IgD-negative memory B cell (primary cell): ENCODE measurements at regions not wholly inside any gene's neighbourhood (a gene's known extent, or its start where the extent isn't known, plus 50 kb on each side); places are given as distances from the start of the nearest gene placed in this dataset.

ENCODE experiments used
- H3K27ac Mint-ChIP-seq, 3 donors: one replicate each; pipeline ENCODE4 v1.8.0; 2020 to 2022; ENCODE audit warnings: mild to moderate bottlenecking in 3 of 3, mixed read lengths in 3 of 3, moderate library complexity in 1 of 3
- H3K27me3 Mint-ChIP-seq: one replicate; pipeline ENCODE4 v1.8.0; 2021; ENCODE audit warnings: mixed read lengths
- H3K36me3 Mint-ChIP-seq: one replicate; pipeline ENCODE4 v1.8.0; 2020; ENCODE audit warnings: mild to moderate bottlenecking, mixed read lengths
- H3K4me1 Mint-ChIP-seq, 3 donors: one replicate each; pipeline ENCODE4 v1.8.0; 2020 to 2022; ENCODE audit warnings: mixed read lengths in 3 of 3, mild to moderate bottlenecking in 1 of 3
- H3K4me3 Mint-ChIP-seq, 4 donors: one replicate each; pipeline ENCODE4 v1.8.0; 2020 to 2022; ENCODE audit warnings: mild to moderate bottlenecking in 4 of 4, mixed read lengths in 4 of 4, moderate library complexity in 3 of 4
- H3K9me3 Mint-ChIP-seq, 3 donors: one replicate each; pipeline ENCODE4 v1.8.0; 2020 to 2021; ENCODE audit warnings: mixed read lengths in 3 of 3, mild to moderate bottlenecking in 1 of 3

DNA sequence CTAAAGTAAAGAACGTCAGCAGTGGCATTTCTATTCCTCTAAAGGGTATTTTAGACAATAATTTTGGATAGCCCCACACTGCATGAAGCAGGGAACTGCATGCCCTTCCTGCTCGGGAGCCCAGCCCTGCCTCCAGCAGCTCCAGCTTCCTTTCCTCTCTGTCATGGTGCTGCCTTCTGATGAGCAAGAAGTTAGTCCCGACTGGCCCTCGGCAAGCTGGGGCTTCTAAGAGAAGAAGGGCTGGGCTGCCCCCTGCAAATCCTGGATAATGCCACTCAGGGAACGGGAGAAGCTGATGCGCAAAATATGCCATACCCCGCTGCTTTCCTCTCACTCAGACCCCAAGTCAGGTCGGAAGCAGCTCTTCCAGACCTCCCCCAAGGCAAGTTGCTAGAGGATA, 296.4 kb downstream of the ETS1 start:
- Mint-ChIP-seq H3K27ac (peak overlapping the region; percentile 99 to 100 (median 99)), H3K4me1 (peaks cover 49 to 75% (median 70%) of the 10 kb centered on the region in 3 donors), H3K4me3 (peak overlapping the region; percentile 82 to 98 (median 94)), H3K27me3 (peaks cover 1% of the 10 kb centered on the region), H3K36me3 (no peaks in the 10 kb centered on the region), H3K9me3 (no peaks in the 10 kb centered on the region)

DNA sequence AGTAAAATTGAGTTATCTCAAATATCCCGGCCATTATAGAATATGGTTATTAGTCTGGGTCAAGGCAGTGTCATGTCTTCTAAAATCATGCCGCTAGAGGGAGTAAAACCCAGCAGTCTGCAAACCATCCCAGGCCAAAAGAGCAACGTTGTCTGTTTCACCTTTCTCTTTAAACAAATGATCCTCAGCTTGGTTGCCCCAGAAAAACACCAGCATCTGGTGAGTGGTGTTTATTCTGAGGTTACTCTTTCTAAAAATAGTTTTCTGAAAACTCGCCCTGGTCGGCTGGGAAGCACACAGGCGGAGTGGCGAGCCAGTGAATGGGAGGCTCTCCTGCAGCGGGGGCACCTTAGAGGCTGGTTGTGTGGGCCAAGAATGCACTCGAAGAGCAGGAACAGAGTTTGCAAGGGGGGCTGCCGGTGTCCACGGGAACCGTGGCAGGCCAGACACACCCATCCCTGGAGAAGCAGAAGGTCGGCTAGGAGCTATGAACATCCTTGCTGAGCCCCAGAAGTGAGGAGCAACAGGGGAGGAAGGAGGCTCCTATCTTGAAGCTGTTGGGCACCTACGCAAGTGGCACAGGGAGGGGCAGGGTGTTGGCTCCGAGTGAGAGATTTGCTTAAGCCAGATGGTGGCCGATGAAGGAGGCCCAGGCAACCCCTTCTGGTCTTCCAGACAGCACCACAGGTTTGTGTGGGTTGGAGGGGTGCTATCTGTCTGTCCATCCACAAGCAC, 297.1 kb downstream of the ETS1 start:
- Mint-ChIP-seq H3K4me3 (peak overlapping the region; percentile 82 to 98 (median 94)), H3K36me3 (peaks cover under 1% of the 10 kb centered on the region), H3K27ac (peak overlapping the region; percentile 99 to 100 (median 99)), H3K9me3 (no peaks in the 10 kb centered on the region), H3K27me3 (peaks cover 1% of the 10 kb centered on the region), H3K4me1 (peaks cover 50 to 77% (median 72%) of the 10 kb centered on the region in 3 donors)

GRCh38 chr11:128289048-128289447, 298.3 kb downstream of the ETS1 start:
- Mint-ChIP-seq H3K9me3 (no peaks in the 10 kb centered on the region), H3K36me3 (peaks cover 2% of the 10 kb centered on the region), H3K27me3 (peaks cover 1% of the 10 kb centered on the region), H3K27ac (peak overlapping the region; percentile 99 to 100 (median 99)), H3K4me1 (peaks cover 52 to 73% (median 71%) of the 10 kb centered on the region in 3 donors), H3K4me3 (peak overlapping the region in 3 of 4 donors; percentile 4 to 75 (median 53))

GRCh38 chr11:128288368-128288767, 299.0 kb downstream of the ETS1 start:
- Mint-ChIP-seq H3K36me3 (peaks cover 2% of the 10 kb centered on the region), H3K27ac (peak overlapping the region in 2 of 3 donors; percentile 99 to 100), H3K9me3 (no peaks in the 10 kb centered on the region), H3K4me3 (peak overlapping the region in 1 of 4 donors; percentile 53), H3K4me1 (peaks cover 52 to 75% (median 68%) of the 10 kb centered on the region in 3 donors), H3K27me3 (no peaks in the 10 kb centered on the region)

GRCh38 chr11:128285321-128285720, 302.0 kb downstream of the ETS1 start:
- Mint-ChIP-seq H3K27ac (peak overlapping the region in 2 of 3 donors; percentile 45 to 72), H3K9me3 (peaks cover 0 to 2% (median 0%) of the 10 kb centered on the region in 3 donors)

GRCh38 chr11:128284634-128285033, 302.7 kb downstream of the ETS1 start:
- Mint-ChIP-seq H3K27me3 (no peaks in the 10 kb centered on the region), H3K4me3 (peak overlapping the region in 3 of 4 donors; percentile 29 to 76 (median 71)), H3K27ac (peak overlapping the region; percentile 13 to 72 (median 45)), H3K36me3 (peaks cover 2% of the 10 kb centered on the region), H3K9me3 (peaks cover 0 to 2% (median 0%) of the 10 kb centered on the region in 3 donors), H3K4me1 (peaks cover 30 to 51% (median 40%) of the 10 kb centered on the region in 3 donors)

More at GRCh38 chr11:128285321-128285720, 302.0 kb downstream of the ETS1 start:
- H3K27me3 Mint-ChIP-seq = no peaks in the 10 kb centered on the region
- H3K4me3 Mint-ChIP-seq = peak overlapping the region in 2 of 4 donors; percentile 71 to 76
- H3K36me3 Mint-ChIP-seq = peaks cover 2% of the 10 kb centered on the region
- peaks cover 32 to 51% (median 42%) of the 10 kb centered on the region in 3 donors for H3K4me1 Mint-ChIP-seq

DNA sequence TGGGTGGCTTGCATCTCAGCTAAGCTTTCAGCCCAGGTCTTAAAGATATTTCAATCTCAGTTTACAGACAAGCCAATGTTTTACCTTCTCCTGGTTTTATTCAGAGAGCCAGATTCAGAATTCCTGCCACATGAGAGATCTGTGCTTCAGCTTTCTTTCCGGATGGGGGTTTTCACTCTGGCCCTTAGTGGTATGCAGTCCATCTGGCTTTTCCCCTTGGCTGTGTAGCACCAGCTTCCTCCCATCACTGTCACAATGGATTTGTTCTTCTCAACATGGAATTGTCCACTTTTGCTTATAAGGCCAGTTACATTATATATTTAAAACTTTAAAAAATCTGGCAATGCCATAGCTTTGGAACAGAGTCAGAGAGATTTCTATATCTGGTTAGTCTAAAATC, 303.9 kb downstream of the ETS1 start:
- Mint-ChIP-seq H3K27me3 (no peaks in the 10 kb centered on the region), H3K36me3 (peaks cover 2% of the 10 kb centered on the region), H3K9me3 (peaks cover 0 to 2% (median 0%) of the 10 kb centered on the region in 3 donors), H3K4me3 (no peak overlapping the region), H3K27ac (peak overlapping the region in 1 of 3 donors; percentile 0), H3K4me1 (peaks cover 24 to 53% (median 31%) of the 10 kb centered on the region in 3 donors)

DNA sequence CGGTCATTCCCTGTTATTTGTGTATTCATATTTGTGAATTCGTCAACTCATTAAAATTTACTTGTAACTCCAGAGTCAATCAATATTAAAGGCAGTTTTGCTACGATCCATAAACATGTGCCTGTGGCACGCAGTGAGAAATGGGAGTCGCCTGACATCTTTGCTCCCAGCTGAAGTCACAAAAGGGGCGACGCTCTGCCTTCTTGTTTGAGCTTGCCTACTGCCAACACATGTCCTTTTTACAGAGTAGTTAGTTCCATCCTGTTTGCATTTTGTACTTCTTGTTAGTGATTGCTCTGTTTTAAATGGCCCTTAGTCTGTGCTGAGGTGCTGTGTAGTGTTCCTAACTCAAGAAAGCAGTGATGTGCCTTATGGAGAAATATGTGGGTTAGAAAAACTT, 305.3 kb downstream of the ETS1 start:
- Mint-ChIP-seq H3K4me3 (no peak overlapping the region), H3K4me1 (peaks cover 29 to 50% (median 31%) of the 10 kb centered on the region in 3 donors), H3K36me3 (peaks cover 2% of the 10 kb centered on the region), H3K9me3 (peaks cover 0 to 2% (median 0%) of the 10 kb centered on the region in 3 donors), H3K27me3 (no peaks in the 10 kb centered on the region), H3K27ac (no peak overlapping the region)

DNA sequence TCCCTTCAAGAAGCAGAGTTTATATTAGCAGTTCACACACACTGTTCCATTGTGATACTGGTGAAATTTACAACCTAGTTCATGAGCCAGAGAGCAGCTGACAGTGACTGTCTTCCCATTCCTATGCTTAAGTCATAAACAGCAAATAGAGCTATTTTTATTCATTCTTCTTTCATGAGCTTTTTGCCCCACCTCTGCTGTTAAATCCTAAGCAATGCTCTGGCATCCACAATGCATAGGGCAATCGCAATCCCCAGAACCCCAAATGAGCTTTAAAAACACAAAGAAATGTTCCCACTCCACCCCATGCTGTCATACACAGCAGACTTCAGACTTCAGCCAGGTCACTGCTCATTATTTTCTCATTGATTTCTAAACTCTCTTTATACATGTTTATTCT, 307.5 kb downstream of the ETS1 start:
- H3K27me3 Mint-ChIP-seq = no peaks in the 10 kb centered on the region
- peaks cover 2% of the 10 kb centered on the region for H3K36me3 Mint-ChIP-seq
- H3K4me3 Mint-ChIP-seq = peak overlapping the region in 1 of 4 donors; percentile 81
- H3K27ac Mint-ChIP-seq = peak overlapping the region in 2 of 3 donors; percentile 3 to 94
- H3K4me1 Mint-ChIP-seq = peaks cover 20 to 35% (median 23%) of the 10 kb centered on the region in 3 donors
- H3K9me3 Mint-ChIP-seq = peaks cover 0 to 2% (median 0%) of the 10 kb centered on the region in 3 donors

DNA sequence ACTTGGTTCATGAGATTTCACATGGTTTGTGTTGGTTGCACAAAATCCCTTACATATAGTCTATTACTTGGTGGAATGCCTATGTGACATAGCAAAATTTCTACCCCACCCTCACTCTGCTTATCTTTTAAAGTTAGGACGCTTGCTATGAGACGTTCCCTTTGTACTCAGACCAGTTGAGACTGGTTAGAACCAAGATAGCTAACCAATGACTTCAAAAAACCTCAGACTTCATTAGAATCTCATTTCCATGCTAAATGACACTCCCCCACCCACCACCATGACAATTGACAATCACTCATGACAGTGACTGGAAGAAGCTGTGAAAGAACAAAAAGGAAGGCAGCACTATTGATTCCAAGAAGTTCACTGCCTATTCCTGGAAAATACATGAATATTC, 313.6 kb downstream of the ETS1 start:
- Mint-ChIP-seq H3K27me3 (no peaks in the 10 kb centered on the region), H3K4me3 (peak overlapping the region in 3 of 4 donors; percentile 7 to 86 (median 49)), H3K27ac (peak overlapping the region; percentile 98)

GRCh38 chr11:128271401-128271800, 316.0 kb downstream of the ETS1 start:
- Mint-ChIP-seq H3K4me3 (peak overlapping the region; percentile 54 to 86 (median 72)), H3K4me1 (peaks cover 47 to 54% (median 49%) of the 10 kb centered on the region in 3 donors), H3K9me3 (no peaks in the 10 kb centered on the region), H3K36me3 (no peaks in the 10 kb centered on the region), H3K27ac (peak overlapping the region; percentile 98), H3K27me3 (no peaks in the 10 kb centered on the region)

More for the DNA sequence above, 313.6 kb downstream of the ETS1 start:
- Mint-ChIP-seq H3K36me3 (peaks cover 2% of the 10 kb centered on the region), H3K9me3 (no peaks in the 10 kb centered on the region), H3K4me1 (peaks cover 53 to 60% (median 57%) of the 10 kb centered on the region in 3 donors)

DNA sequence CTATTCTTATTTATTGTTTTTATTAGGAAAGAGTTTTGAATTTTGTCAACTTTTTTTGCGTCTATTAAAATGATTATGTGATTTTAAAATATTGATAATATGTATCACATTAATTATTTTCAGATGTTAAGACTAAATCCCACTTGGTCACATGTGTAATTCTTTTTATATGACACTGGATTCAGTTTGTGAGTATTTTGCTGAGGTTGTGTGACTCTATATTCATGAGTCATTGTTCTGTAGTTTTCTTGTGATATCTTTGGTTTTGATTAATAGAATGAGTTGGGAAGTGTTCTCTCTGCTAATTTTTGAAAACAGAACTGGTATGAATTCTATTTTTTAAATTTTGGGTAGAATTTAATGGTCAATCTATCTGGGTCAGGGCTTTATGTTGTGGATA, 317.9 kb downstream of the ETS1 start:
- Mint-ChIP-seq H3K27ac (peak overlapping the region; percentile 26 to 98 (median 98)), H3K4me1 (peaks cover 41 to 47% (median 46%) of the 10 kb centered on the region in 3 donors), H3K4me3 (peak overlapping the region in 1 of 4 donors; percentile 59), H3K36me3 (peaks cover 1% of the 10 kb centered on the region), H3K9me3 (no peaks in the 10 kb centered on the region), H3K27me3 (no peaks in the 10 kb centered on the region)

DNA sequence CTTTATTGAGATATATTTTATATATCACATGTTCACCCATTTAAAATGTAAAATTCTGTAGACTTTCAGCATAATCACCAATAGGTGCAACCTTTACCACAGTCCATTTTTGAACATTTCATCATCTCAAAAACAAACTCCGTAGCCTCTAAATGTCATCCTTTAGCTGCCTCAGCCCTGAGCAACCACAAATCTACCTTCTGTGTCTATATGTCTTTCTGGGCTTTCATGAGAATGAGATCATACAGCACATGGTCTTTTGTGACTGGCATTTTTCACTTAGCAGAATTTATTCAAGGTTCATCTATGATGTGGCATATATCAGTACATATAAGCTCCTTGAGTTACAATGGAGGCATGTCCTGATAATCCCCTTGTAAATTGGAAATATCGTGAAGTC, 320.5 kb downstream of the ETS1 start:
- Mint-ChIP-seq H3K4me3 (peak overlapping the region in 1 of 4 donors; percentile 69), H3K27me3 (no peaks in the 10 kb centered on the region), H3K4me1 (peaks cover 35 to 40% (median 39%) of the 10 kb centered on the region in 3 donors), H3K36me3 (peaks cover 1% of the 10 kb centered on the region), H3K27ac (peak overlapping the region in 1 of 3 donors; percentile 59), H3K9me3 (no peaks in the 10 kb centered on the region)

DNA sequence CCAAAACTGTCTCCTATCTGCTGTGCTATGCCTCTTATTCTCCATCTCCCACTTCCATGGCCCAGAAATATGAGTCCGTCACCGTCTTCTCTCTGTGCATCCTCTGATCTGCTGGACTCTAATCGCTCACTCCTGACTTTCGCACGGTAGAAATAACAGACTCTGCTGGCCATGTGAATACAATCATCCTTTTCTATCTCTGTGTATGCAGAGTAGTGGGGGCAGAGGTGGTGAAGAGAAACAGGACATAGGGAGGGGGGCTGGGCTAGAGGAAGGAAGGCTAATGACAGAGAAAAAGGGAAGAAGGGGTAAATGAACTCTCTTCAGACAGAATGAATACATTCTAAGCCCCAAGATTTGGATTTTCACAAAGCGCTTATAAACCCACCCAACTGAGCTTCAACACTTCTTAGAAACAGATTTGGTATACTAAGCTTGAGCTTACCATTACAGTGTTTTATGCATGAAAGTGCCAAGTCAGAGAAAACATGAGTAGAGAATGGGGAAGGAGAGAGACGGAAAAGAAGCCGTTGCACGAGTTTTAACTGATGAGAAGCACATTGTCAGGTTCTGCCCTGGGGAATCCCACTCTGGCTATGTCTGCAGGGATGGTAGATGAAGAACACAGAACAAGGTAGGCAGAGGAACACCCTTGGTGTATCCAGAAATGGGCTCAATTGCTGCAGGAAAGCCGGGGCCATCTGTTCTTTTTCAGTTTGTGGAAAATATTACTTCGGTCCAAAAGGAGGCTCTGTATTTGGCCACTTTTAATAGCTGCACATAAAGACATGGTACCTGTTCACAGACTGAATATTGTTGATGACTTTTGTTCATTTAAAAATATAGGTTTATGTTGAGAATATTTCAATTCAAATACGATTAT, 324.7 kb downstream of the ETS1 start:
- Mint-ChIP-seq H3K27me3 (no peaks in the 10 kb centered on the region), H3K27ac (peak overlapping the region; percentile 75 to 93 (median 89)), H3K4me1 (peaks cover 44 to 57% (median 55%) of the 10 kb centered on the region in 3 donors), H3K36me3 (peaks cover 1% of the 10 kb centered on the region), H3K9me3 (no peaks in the 10 kb centered on the region), H3K4me3 (peak overlapping the region; percentile 74 to 94 (median 83))
